ENCODE measurements at regions not wholly inside any gene's neighbourhood (a gene's known extent, or its start where the extent isn't known, plus 50 kb on each side); places are given as distances from the start of the nearest gene placed in this dataset.

- in situ Hi-C loops (cut with MboI; ENCODE audit: low pct_unique_long_range_greater_than_20kb, low sequenced_read_pairs): no loop called here
- no peak for DNase-seq
Observed at GRCh38 chr2:37872192-37872750, 52.8 kb upstream of the RMDN2 start.

GRCh38 chr2:37873229-37873628, 51.9 kb upstream of the RMDN2 start:
- in situ Hi-C loops (cut with MboI; ENCODE audit: low pct_unique_long_range_greater_than_20kb, low sequenced_read_pairs): no loop called here
- no peak for DNase-seq

GRCh38 chr2:37873749-37874330, 51.2 kb upstream of the RMDN2 start:
- in situ Hi-C loops (cut with MboI; ENCODE audit: low pct_unique_long_range_greater_than_20kb, low sequenced_read_pairs): no loop called here

GRCh38 chr2:37874470-37874869, 50.6 kb upstream of the RMDN2 start:
- DNase-seq: no peak

More at GRCh38 chr2:37873749-37874330, 51.2 kb upstream of the RMDN2 start:
- DNase-seq: no peak

More at GRCh38 chr2:37874470-37874869, 50.6 kb upstream of the RMDN2 start:
- in situ Hi-C loops (cut with MboI; ENCODE audit: low pct_unique_long_range_greater_than_20kb, low sequenced_read_pairs): no loop called here

Data from KBM-7 (cell line).